ENCODE measurements at regions not wholly inside any gene's neighbourhood (a gene's known extent, or its start where the extent isn't known, plus 50 kb on each side); places are given as distances from the start of the nearest gene placed in this dataset.
"Not testable (repeated sequence)": the region's sequence is repeated elsewhere in the genome, so short reads cannot be mapped to it uniquely, and the experiment has no call there.

- Histone ChIP-seq H3K27me3 (replicated peaks; ENCODE audit: control insufficient read depth, insufficient read depth, low read length, poor library complexity, severe bottlenecking) (peaks cover 2% of the 10 kb centered on the region), H3K36me3 (ENCODE audit: control insufficient read depth, insufficient read depth, low read length) (no peaks in the 10 kb centered on the region), H3K4me1 (ENCODE audit: control insufficient read depth, insufficient read depth, low read length, poor library complexity, severe bottlenecking) (no peaks in the 10 kb centered on the region), H3K27ac (ENCODE audit: insufficient read depth, low read length, poor library complexity, severe bottlenecking) (no peak overlapping the region), H3K4me3 (ENCODE audit: insufficient read depth, low read depth, low read length, poor library complexity, severe bottlenecking) (no peak overlapping the region), H3K9me3 (ENCODE audit: control insufficient read depth, low read length) (no peaks in the 10 kb centered on the region)
- no peak for DNase-seq
Observed at GRCh38 chr12:125343649-125344048, 278.4 kb downstream of the AACS start.

GRCh38 chr12:125346362-125346761 lies 281.1 kb downstream of the AACS start:
- no peaks in the 10 kb centered on the region for H3K4me1 ChIP-seq (ENCODE audit: control insufficient read depth, insufficient read depth, low read length, poor library complexity, severe bottlenecking)
- H3K27me3 ChIP-seq (replicated peaks; ENCODE audit: control insufficient read depth, insufficient read depth, low read length, poor library complexity, severe bottlenecking) = no peaks in the 10 kb centered on the region
- no peak overlapping the region for H3K4me3 ChIP-seq (ENCODE audit: insufficient read depth, low read depth, low read length, poor library complexity, severe bottlenecking)
- H3K9me3 ChIP-seq (ENCODE audit: control insufficient read depth, low read length) = no peaks in the 10 kb centered on the region
- no peaks in the 10 kb centered on the region for H3K36me3 ChIP-seq (ENCODE audit: control insufficient read depth, insufficient read depth, low read length)
- DNase-seq = no peak
- no peak overlapping the region for H3K27ac ChIP-seq (ENCODE audit: insufficient read depth, low read length, poor library complexity, severe bottlenecking)

GRCh38 chr12:125351788-125352187 lies 286.6 kb downstream of the AACS start:
- H3K9me3 ChIP-seq (ENCODE audit: control insufficient read depth, low read length) = no peaks in the 10 kb centered on the region
- H3K27ac ChIP-seq (ENCODE audit: insufficient read depth, low read length, poor library complexity, severe bottlenecking) = no peak overlapping the region
- no peak overlapping the region for H3K4me3 ChIP-seq (ENCODE audit: insufficient read depth, low read depth, low read length, poor library complexity, severe bottlenecking)
- no peak for DNase-seq
- H3K36me3 ChIP-seq (ENCODE audit: control insufficient read depth, insufficient read depth, low read length) = no peaks in the 10 kb centered on the region
- H3K4me1 ChIP-seq (ENCODE audit: control insufficient read depth, insufficient read depth, low read length, poor library complexity, severe bottlenecking) = no peaks in the 10 kb centered on the region
- no peaks in the 10 kb centered on the region for H3K27me3 ChIP-seq (replicated peaks; ENCODE audit: control insufficient read depth, insufficient read depth, low read length, poor library complexity, severe bottlenecking)

- not testable (repeated sequence) for H3K4me3 ChIP-seq (ENCODE audit: insufficient read depth, low read depth, low read length, poor library complexity, severe bottlenecking); H3K27ac ChIP-seq (ENCODE audit: insufficient read depth, low read length, poor library complexity, severe bottlenecking); H3K36me3 ChIP-seq (ENCODE audit: control insufficient read depth, insufficient read depth, low read length); H3K9me3 ChIP-seq (ENCODE audit: control insufficient read depth, low read length); H3K27me3 ChIP-seq (replicated peaks; ENCODE audit: control insufficient read depth, insufficient read depth, low read length, poor library complexity, severe bottlenecking); H3K4me1 ChIP-seq (ENCODE audit: control insufficient read depth, insufficient read depth, low read length, poor library complexity, severe bottlenecking); DNase-seq
Observed at GRCh38 chr12:125353002-125353401, 287.8 kb downstream of the AACS start.

GRCh38 chr12:125353871-125354270 lies 288.6 kb downstream of the AACS start:
- no peaks in the 10 kb centered on the region for H3K9me3 ChIP-seq (ENCODE audit: control insufficient read depth, low read length)
- no peaks in the 10 kb centered on the region for H3K4me1 ChIP-seq (ENCODE audit: control insufficient read depth, insufficient read depth, low read length, poor library complexity, severe bottlenecking)
- H3K4me3 ChIP-seq (ENCODE audit: insufficient read depth, low read depth, low read length, poor library complexity, severe bottlenecking) = no peak overlapping the region
- H3K36me3 ChIP-seq (ENCODE audit: control insufficient read depth, insufficient read depth, low read length) = no peaks in the 10 kb centered on the region
- no peak overlapping the region for H3K27ac ChIP-seq (ENCODE audit: insufficient read depth, low read length, poor library complexity, severe bottlenecking)
- DNase-seq = no peak
- H3K27me3 ChIP-seq (replicated peaks; ENCODE audit: control insufficient read depth, insufficient read depth, low read length, poor library complexity, severe bottlenecking) = no peaks in the 10 kb centered on the region

- H3K4me3 ChIP-seq (ENCODE audit: insufficient read depth, low read depth, low read length, poor library complexity, severe bottlenecking) = no peak overlapping the region
- no peaks in the 10 kb centered on the region for H3K27me3 ChIP-seq (replicated peaks; ENCODE audit: control insufficient read depth, insufficient read depth, low read length, poor library complexity, severe bottlenecking)
- H3K4me1 ChIP-seq (ENCODE audit: control insufficient read depth, insufficient read depth, low read length, poor library complexity, severe bottlenecking) = no peaks in the 10 kb centered on the region
- no peak for DNase-seq
- no peaks in the 10 kb centered on the region for H3K36me3 ChIP-seq (ENCODE audit: control insufficient read depth, insufficient read depth, low read length)
- H3K9me3 ChIP-seq (ENCODE audit: control insufficient read depth, low read length) = no peaks in the 10 kb centered on the region
- H3K27ac ChIP-seq (ENCODE audit: insufficient read depth, low read length, poor library complexity, severe bottlenecking) = no peak overlapping the region
Observed at GRCh38 chr12:125355614-125356013, 290.4 kb downstream of the AACS start.

GRCh38 chr12:125356111-125356510 lies 290.9 kb downstream of the AACS start:
- no peaks in the 10 kb centered on the region for H3K27me3 ChIP-seq (replicated peaks; ENCODE audit: control insufficient read depth, insufficient read depth, low read length, poor library complexity, severe bottlenecking)
- no peaks in the 10 kb centered on the region for H3K36me3 ChIP-seq (ENCODE audit: control insufficient read depth, insufficient read depth, low read length)
- no peak overlapping the region for H3K27ac ChIP-seq (ENCODE audit: insufficient read depth, low read length, poor library complexity, severe bottlenecking)
- DNase-seq = no peak
- H3K4me3 ChIP-seq (ENCODE audit: insufficient read depth, low read depth, low read length, poor library complexity, severe bottlenecking) = no peak overlapping the region
- H3K9me3 ChIP-seq (ENCODE audit: control insufficient read depth, low read length) = no peaks in the 10 kb centered on the region
- no peaks in the 10 kb centered on the region for H3K4me1 ChIP-seq (ENCODE audit: control insufficient read depth, insufficient read depth, low read length, poor library complexity, severe bottlenecking)

GRCh38 chr12:125357561-125357960 lies 292.3 kb downstream of the AACS start:
- no peak for DNase-seq
- Histone ChIP-seq H3K4me3 (ENCODE audit: insufficient read depth, low read depth, low read length, poor library complexity, severe bottlenecking) (no peak overlapping the region), H3K27ac (ENCODE audit: insufficient read depth, low read length, poor library complexity, severe bottlenecking) (no peak overlapping the region), H3K9me3 (ENCODE audit: control insufficient read depth, low read length) (no peaks in the 10 kb centered on the region), H3K36me3 (ENCODE audit: control insufficient read depth, insufficient read depth, low read length) (no peaks in the 10 kb centered on the region), H3K27me3 (replicated peaks; ENCODE audit: control insufficient read depth, insufficient read depth, low read length, poor library complexity, severe bottlenecking) (no peaks in the 10 kb centered on the region), H3K4me1 (ENCODE audit: control insufficient read depth, insufficient read depth, low read length, poor library complexity, severe bottlenecking) (no peaks in the 10 kb centered on the region)

- DNase-seq = no peak
- H3K27me3 ChIP-seq (replicated peaks; ENCODE audit: control insufficient read depth, insufficient read depth, low read length, poor library complexity, severe bottlenecking) = no peaks in the 10 kb centered on the region
- no peaks in the 10 kb centered on the region for H3K36me3 ChIP-seq (ENCODE audit: control insufficient read depth, insufficient read depth, low read length)
Observed at GRCh38 chr12:125360540-125360939, 295.3 kb downstream of the AACS start.

GRCh38 chr12:125371033-125371432 lies 305.8 kb downstream of the AACS start:
- Histone ChIP-seq H3K27ac (ENCODE audit: insufficient read depth, low read length, poor library complexity, severe bottlenecking) (no peak overlapping the region), H3K9me3 (ENCODE audit: control insufficient read depth, low read length) (no peaks in the 10 kb centered on the region), H3K36me3 (ENCODE audit: control insufficient read depth, insufficient read depth, low read length) (no peaks in the 10 kb centered on the region), H3K4me1 (ENCODE audit: control insufficient read depth, insufficient read depth, low read length, poor library complexity, severe bottlenecking) (no peaks in the 10 kb centered on the region), H3K4me3 (ENCODE audit: insufficient read depth, low read depth, low read length, poor library complexity, severe bottlenecking) (no peak overlapping the region), H3K27me3 (replicated peaks; ENCODE audit: control insufficient read depth, insufficient read depth, low read length, poor library complexity, severe bottlenecking) (no peaks in the 10 kb centered on the region)
- no peak for DNase-seq

More at GRCh38 chr12:125360540-125360939, 295.3 kb downstream of the AACS start:
- no peaks in the 10 kb centered on the region for H3K9me3 ChIP-seq (ENCODE audit: control insufficient read depth, low read length)
- H3K4me1 ChIP-seq (ENCODE audit: control insufficient read depth, insufficient read depth, low read length, poor library complexity, severe bottlenecking) = no peaks in the 10 kb centered on the region
- no peak overlapping the region for H3K27ac ChIP-seq (ENCODE audit: insufficient read depth, low read length, poor library complexity, severe bottlenecking)
- no peak overlapping the region for H3K4me3 ChIP-seq (ENCODE audit: insufficient read depth, low read depth, low read length, poor library complexity, severe bottlenecking)

- DNase-seq = no peak
- H3K27me3 ChIP-seq (replicated peaks; ENCODE audit: control insufficient read depth, insufficient read depth, low read length, poor library complexity, severe bottlenecking) = no peaks in the 10 kb centered on the region
- H3K4me1 ChIP-seq (ENCODE audit: control insufficient read depth, insufficient read depth, low read length, poor library complexity, severe bottlenecking) = no peaks in the 10 kb centered on the region
Observed at GRCh38 chr12:125372085-125372484, 306.9 kb downstream of the AACS start.

More at GRCh38 chr12:125372085-125372484, 306.9 kb downstream of the AACS start:
- Histone ChIP-seq H3K9me3 (ENCODE audit: control insufficient read depth, low read length) (no peaks in the 10 kb centered on the region), H3K4me3 (ENCODE audit: insufficient read depth, low read depth, low read length, poor library complexity, severe bottlenecking) (no peak overlapping the region), H3K27ac (ENCODE audit: insufficient read depth, low read length, poor library complexity, severe bottlenecking) (no peak overlapping the region), H3K36me3 (ENCODE audit: control insufficient read depth, insufficient read depth, low read length) (no peaks in the 10 kb centered on the region)

All from effector memory CD4-positive, alpha-beta T cell (primary cell).